Hepatocyte (in vitro differentiated cells): ENCODE measurements at regions not wholly inside any gene's neighbourhood (a gene's known extent, or its start where the extent isn't known, plus 50 kb on each side); places are given as distances from the start of the nearest gene placed in this dataset.
A peak's percentile ranks its signal among the peaks of the same experiment; 100 is the strongest.

Experiments
- DNase-seq: peaks from one replicate; pipeline ENCODE4 v3.0.0-alpha.2; 2016; ENCODE audit warnings: low spot score
- H2AFZ ChIP-seq: fragments of 200-600 bp; sonication (generic); 2 replicates; pipeline ENCODE4 v1.6.0; 2016; ENCODE audit warnings: antibody characterized with exemption, mild to moderate bottlenecking
- H3K27ac ChIP-seq: fragments of 200-600 bp; sonication (generic); 2 replicates; pipeline ENCODE4 v1.5.1; 2016; ENCODE audit warnings: mild to moderate bottlenecking
- H3K27me3 ChIP-seq: fragments of 200-600 bp; sonication (generic); 2 replicates; pipeline ENCODE4 v1.6.1; 2016
- H3K36me3 ChIP-seq: fragments of 200-600 bp; sonication (generic); replicated peaks from 2 replicates; pipeline ENCODE4 v1.5.1; 2016; ENCODE audit warnings: low read depth; ENCODE audit not compliant: insufficient read depth
- H3K4me1 ChIP-seq: fragments of 200-600 bp; sonication (generic); 2 replicates; pipeline ENCODE4 v1.5.1; 2016; ENCODE audit warnings: mild to moderate bottlenecking, moderate library complexity; ENCODE audit not compliant: insufficient read depth
- H3K4me2 ChIP-seq: fragments of 200-600 bp; sonication (generic); 2 replicates; pipeline ENCODE4 v1.6.0; 2016
- H3K4me3 ChIP-seq: fragments of 200-600 bp; sonication (generic); 2 replicates; pipeline ENCODE4 v1.5.1; 2016; ENCODE audit warnings: mild to moderate bottlenecking
- H3K79me2 ChIP-seq: fragments of 200-600 bp; sonication (generic); 2 replicates; pipeline ENCODE4 v1.6.0; 2017; ENCODE audit warnings: mild to moderate bottlenecking
- H3K9me2 ChIP-seq: fragments of 200-600 bp; sonication (generic); replicated peaks from 2 replicates; pipeline ENCODE4 v1.6.0; 2017; ENCODE audit warnings: mild to moderate bottlenecking; ENCODE audit not compliant: insufficient read depth
- H3K9me3 ChIP-seq: fragments of 200-600 bp; sonication (generic); 2 replicates; pipeline ENCODE4 v1.5.1; 2016; ENCODE audit warnings: low read depth, mild to moderate bottlenecking
- H4K20me1 ChIP-seq: fragments of 200-600 bp; sonication (generic); 2 replicates; pipeline ENCODE4 v1.6.0; 2016; ENCODE audit warnings: mild to moderate bottlenecking; ENCODE audit not compliant: insufficient read depth, poor library complexity, severe bottlenecking
- EZH2 ChIP-seq: fragments of 200-600 bp; sonication (generic); IDR thresholded peaks from 2 replicates; pipeline ENCODE4 v1.6.1; 2016; ENCODE audit warnings: antibody characterized with exemption, mild to moderate bottlenecking, borderline replicate concordance
- EZH2phosphoT487 ChIP-seq: fragments of 200-600 bp; sonication (generic); IDR thresholded peaks from one replicate; pipeline ENCODE4 v1.6.1; 2018; ENCODE audit warnings: antibody characterized with exemption, mild to moderate bottlenecking, low read depth, moderate library complexity; ENCODE audit not compliant: unreplicated experiment, severe bottlenecking
- WGBS: methylation state at CpG from one replicate; pipeline ENCODE4 v1.1.6; 2016; ENCODE audit warnings: low lambda C conversion rate; ENCODE audit errors: missing lambda C conversion rate; 5-methylcytosine and 5-hydroxymethylcytosine counted together
- TF ChIP-seq, protein P1 (sequence below): fragments of 200-600 bp; sonication (generic); IDR thresholded peaks from 2 replicates; pipeline ENCODE4 v1.5.1; 2016; ENCODE audit warnings: antibody characterized with exemption, mild to moderate bottlenecking; ENCODE audit not compliant: poor library complexity

DNA sequence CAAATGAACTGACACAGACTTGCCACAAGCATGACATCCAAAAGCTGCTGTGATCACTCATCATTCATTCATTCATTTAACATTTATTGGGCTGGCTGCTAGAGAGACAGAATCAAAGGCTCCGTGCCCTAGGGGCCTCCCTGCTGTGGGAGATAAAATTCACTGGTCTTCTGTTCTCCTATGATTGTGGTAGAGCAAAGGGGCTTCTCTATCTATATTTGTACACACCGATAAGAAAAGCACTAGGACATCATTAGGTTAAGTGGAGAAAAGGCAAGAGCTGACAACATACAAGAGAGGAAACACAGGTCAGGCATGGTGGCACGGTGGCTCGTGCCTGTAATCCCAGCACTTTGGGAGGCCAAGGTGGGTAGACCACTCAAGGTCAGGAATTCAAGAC, 847.0 kb downstream of the TYW1 start:
- no peak for TF ChIP-seq EZH2phosphoT487
- no peak for TF ChIP-seq EZH2
- TF ChIP-seq, protein P1, sequence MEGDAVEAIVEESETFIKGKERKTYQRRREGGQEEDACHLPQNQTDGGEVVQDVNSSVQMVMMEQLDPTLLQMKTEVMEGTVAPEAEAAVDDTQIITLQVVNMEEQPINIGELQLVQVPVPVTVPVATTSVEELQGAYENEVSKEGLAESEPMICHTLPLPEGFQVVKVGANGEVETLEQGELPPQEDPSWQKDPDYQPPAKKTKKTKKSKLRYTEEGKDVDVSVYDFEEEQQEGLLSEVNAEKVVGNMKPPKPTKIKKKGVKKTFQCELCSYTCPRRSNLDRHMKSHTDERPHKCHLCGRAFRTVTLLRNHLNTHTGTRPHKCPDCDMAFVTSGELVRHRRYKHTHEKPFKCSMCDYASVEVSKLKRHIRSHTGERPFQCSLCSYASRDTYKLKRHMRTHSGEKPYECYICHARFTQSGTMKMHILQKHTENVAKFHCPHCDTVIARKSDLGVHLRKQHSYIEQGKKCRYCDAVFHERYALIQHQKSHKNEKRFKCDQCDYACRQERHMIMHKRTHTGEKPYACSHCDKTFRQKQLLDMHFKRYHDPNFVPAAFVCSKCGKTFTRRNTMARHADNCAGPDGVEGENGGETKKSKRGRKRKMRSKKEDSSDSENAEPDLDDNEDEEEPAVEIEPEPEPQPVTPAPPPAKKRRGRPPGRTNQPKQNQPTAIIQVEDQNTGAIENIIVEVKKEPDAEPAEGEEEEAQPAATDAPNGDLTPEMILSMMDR: no peak
- no peak overlapping the region for H3K27ac ChIP-seq
- no peaks in the 10 kb centered on the region for H3K9me3 ChIP-seq
- peaks cover 5% of the 10 kb centered on the region for H3K4me1 ChIP-seq
- no peak overlapping the region for H3K4me2 ChIP-seq
- no peaks in the 10 kb centered on the region for H3K79me2 ChIP-seq
- no peak overlapping the region for H3K4me3 ChIP-seq
- H4K20me1 ChIP-seq: no peaks in the 10 kb centered on the region
- no peaks in the 10 kb centered on the region for H3K36me3 ChIP-seq
- H2AFZ ChIP-seq: no peak overlapping the region
- no peak for DNase-seq
- no peaks in the 10 kb centered on the region for H3K9me2 ChIP-seq
- peaks cover 4% of the 10 kb centered on the region for H3K27me3 ChIP-seq
- 33% methylated on average over 4 of the region's 4 CpGs for WGBS

DNA sequence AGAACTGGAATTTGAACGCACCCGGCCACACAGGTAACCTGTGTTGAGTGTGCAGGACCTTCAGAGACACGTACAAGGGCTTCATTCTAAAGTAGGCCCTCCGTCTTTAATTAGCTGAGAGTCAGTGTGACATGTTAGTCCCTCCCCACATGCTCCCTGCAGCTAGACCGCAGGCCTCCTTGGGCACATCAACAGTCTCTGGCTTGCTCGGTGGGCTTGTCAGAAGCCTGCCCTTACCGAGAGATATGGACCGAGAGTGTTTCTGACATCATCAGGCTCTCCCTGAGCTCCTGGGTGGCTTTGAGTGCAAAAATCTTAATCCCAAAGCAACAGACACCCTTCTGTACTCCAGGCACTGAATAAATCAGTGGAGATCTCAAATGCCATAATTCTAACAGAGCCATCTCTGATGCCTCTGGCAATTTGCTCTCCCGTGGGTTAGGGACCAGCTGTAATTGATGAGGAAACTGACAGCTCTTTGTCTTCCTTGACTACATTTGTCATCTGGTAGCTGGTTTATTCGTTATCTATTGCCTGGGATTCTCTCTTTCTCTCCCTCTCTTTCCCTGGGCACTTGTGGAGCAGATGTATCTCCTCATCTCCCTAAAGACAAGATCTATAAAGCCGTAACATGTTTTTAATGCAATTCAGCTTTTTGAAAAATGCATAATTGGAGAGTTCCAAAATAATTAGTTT, 850.6 kb downstream of the TYW1 start:
- Histone ChIP-seq H4K20me1 (no peaks in the 10 kb centered on the region), H3K4me2 (no peak overlapping the region), H3K27me3 (peaks cover 4% of the 10 kb centered on the region), H3K4me1 (peaks cover 5% of the 10 kb centered on the region), H3K36me3 (no peaks in the 10 kb centered on the region), H3K4me3 (no peak overlapping the region), H3K79me2 (no peaks in the 10 kb centered on the region), H3K9me2 (no peaks in the 10 kb centered on the region), H3K9me3 (no peaks in the 10 kb centered on the region), H2AFZ (no peak overlapping the region), H3K27ac (no peak overlapping the region)
- no peak for DNase-seq
- TF ChIP-seq EZH2: no peak
- 63% methylated on average over 11 of the region's 11 CpGs for WGBS

DNA sequence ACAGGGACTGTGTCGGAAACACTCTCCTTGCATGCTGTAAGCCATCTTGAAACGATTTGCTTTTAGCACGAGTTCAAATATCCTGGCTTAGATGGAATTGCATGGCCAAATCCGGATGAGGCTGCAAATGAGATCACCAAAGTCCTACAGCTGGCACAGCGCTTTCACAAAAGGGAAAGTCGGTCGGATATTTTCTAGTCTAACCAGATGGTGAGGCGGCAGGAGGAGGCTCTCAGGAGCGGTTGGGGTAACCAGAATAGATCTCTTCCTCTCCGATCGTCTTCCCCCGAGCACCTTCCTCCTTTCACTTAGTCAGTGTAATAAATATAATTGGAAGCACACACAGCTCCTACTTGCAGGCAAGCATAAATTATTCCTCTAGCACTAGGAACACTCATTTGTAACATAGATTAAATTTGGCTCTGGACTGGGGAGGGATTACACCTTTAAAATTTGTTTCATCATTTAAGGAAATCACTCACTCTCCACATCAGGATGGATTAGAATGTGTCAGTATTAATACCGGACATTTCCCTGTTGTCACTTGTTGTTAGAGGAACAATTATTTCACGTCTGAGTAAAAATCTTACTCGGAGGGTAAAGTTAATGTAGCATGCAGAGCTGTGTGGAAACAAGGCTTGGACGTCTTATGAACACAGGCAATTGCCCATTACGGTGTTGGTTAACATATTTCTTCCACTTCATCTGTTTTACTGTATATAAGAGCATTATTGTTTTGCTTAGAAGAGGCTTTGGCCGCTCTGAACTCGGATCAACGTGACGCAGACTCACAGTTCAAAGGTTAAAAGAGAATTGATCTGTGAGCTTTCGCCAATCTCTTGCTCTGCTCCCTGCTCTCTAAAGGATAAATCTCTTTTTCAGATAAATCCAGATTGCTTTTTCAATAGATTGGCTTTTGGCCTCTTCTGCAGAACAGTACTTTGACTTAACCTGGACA, 857.9 kb downstream of the TYW1 start:
- no peaks in the 10 kb centered on the region for H3K9me2 ChIP-seq
- H3K79me2 ChIP-seq: no peaks in the 10 kb centered on the region
- H3K27me3 ChIP-seq: no peaks in the 10 kb centered on the region
- no peak overlapping the region for H3K27ac ChIP-seq
- 62% methylated on average over 22 of the region's 22 CpGs for WGBS
- TF ChIP-seq EZH2phosphoT487 (no peak), EZH2 (no peak)
- TF ChIP-seq, protein P1: no peak
- H4K20me1 ChIP-seq: no peaks in the 10 kb centered on the region
- H3K4me3 ChIP-seq: no peak overlapping the region
- peak overlapping the region; percentile 45 for H3K4me2 ChIP-seq
- no peaks in the 10 kb centered on the region for H3K9me3 ChIP-seq
- DNase-seq: peak; percentile 18
- no peaks in the 10 kb centered on the region for H3K36me3 ChIP-seq
- H2AFZ ChIP-seq: no peak overlapping the region
- H3K4me1 ChIP-seq: peaks cover 4% of the 10 kb centered on the region

DNA sequence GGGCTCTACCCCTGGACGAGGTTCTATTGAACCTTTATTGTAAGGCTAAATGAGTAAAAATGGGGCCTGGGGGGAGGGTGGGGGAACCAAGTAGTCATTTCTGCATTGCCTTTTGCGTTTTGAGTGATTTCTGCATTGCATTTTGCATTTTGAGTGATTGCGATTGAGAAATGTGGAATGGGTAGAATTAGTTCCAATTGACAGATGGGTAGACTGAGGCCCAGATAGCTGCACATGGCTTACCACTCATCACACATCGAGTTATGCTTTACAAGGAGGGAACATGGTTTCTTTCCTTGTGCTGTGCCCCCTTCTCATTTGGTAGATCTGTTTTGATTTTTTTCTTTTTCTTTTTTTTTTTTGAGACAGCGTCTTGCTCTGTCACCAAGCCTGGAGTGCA, 858.7 kb downstream of the TYW1 start:
- Histone ChIP-seq H3K4me3 (no peak overlapping the region), H3K4me2 (no peak overlapping the region), H3K36me3 (no peaks in the 10 kb centered on the region), H3K79me2 (no peaks in the 10 kb centered on the region), H3K9me3 (no peaks in the 10 kb centered on the region), H2AFZ (no peak overlapping the region), H3K4me1 (peaks cover 4% of the 10 kb centered on the region), H4K20me1 (no peaks in the 10 kb centered on the region), H3K27me3 (no peaks in the 10 kb centered on the region), H3K27ac (no peak overlapping the region), H3K9me2 (no peaks in the 10 kb centered on the region)
- no peak for TF ChIP-seq EZH2
- TF ChIP-seq, protein P1: no peak
- no peak for DNase-seq
- 78% methylated on average over 5 of the region's 5 CpGs for WGBS
